ENCODE measurements at regions not wholly inside any gene's neighbourhood (a gene's known extent, or its start where the extent isn't known, plus 50 kb on each side); places are given as distances from the start of the nearest gene placed in this dataset.

- TF ChIP-seq CHD7 (IDR thresholded peaks at IDR 0.05; ENCODE audit: insufficient replicate concordance, low read length), result no peak
- no peak for TF ChIP-seq SP2 (IDR thresholded peaks at IDR 0.05; ENCODE audit: low read length)
- TF ChIP-seq EZH2 (IDR thresholded peaks at IDR 0.05; ENCODE audit: low read depth, low read length, severe bottlenecking), result no peak
- TF ChIP-seq TAF1 (IDR thresholded peaks at IDR 0.05; ENCODE audit: low read depth, low read length), result no peak
- TF ChIP-seq POLR2A (IDR thresholded peaks at IDR 0.05; ENCODE audit: control extremely low read depth in 1 of 2, low read depth in 2 of 2, low read length in 2 of 2), result no peak
- TF ChIP-seq RXRA (IDR thresholded peaks at IDR 0.05; ENCODE audit: insufficient read depth, low read depth, low read length), result no peak
- no peak for TF ChIP-seq BCL11A (IDR thresholded peaks at IDR 0.05; ENCODE audit: low read depth in 2 of 2, low read length in 2 of 2)
Observed at GRCh38 chr1:56336982-56337381, 242.4 kb downstream of the PLPP3 start (continued).
